ENCODE measurements at regions not wholly inside any gene's neighbourhood (a gene's known extent, or its start where the extent isn't known, plus 50 kb on each side); places are given as distances from the start of the nearest gene placed in this dataset.
A peak's percentile ranks its signal among the peaks of the same experiment; 100 is the strongest.

DNA sequence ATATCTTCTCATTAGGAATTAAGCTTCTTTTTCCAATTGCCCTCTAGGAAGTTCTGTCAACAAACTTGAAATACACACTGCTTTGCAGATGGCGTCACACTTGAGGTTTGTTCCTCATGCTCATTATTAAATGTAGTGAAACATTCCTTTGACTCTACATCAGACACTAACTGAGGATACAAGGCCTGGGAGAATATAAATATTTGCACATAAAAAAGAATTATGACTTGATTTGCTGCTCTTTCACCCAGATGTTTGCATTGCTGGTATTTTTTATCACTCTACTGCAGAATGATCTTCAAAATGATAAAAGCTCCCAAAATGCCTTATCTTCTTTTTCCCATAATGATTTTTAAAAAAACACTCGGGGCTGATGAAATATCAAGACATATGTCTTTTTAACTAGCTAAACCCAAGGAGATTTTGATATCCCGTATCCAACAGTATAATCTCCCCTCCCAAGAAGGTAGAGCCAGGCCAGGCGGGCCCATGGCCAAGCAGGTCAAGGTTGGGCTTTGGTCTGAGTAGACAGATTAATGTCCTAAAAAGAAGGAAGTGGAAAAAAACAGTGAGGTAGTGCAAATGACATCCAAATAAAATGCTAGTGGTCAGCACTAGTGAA, 264.6 kb downstream of the HHIPL2 start:
- no peak for DNase-seq

DNA sequence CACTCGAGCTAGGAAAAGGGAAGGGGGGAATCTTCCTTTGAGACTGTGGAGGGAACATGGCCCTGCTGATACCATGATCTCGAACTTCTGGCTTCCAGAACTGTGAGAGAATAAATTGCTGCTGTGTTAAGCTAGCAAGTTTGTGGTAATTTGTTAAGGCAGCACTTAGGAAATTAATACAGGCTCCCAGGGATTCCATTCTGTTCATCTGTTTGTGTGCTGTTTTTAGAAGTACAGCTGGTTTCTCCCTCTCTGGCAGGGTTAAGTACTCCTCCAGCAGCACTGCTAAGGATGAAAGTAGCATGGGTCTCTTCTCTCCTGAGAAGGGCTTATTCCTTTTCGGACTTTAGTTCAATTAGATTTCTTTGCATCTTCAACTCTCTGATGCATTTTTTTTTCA, 268.3 kb downstream of the HHIPL2 start:
- DNase-seq, result no peak

DNA sequence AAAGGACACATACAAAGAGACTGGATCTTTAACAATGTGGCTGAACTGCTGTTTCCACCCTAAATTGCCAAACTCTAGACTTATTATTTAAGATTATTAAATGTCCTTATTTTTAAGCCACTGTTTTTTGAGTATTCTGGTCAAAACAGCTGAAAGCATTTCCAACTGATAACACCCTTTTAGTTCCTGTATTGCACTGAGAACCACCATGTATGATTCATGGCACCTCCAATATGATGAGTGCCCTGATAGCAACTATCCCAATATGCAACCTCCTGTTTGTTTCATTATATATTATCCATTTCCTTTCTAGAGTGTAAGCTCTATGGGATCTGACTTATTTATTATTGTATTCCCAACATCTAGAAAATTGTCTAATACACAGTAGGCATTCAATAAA, 269.4 kb downstream of the HHIPL2 start:
- no peak for DNase-seq

GRCh38 chr1:222275729-222276465, 272.0 kb downstream of the HHIPL2 start:
- peak; percentile 48 for DNase-seq

DNA sequence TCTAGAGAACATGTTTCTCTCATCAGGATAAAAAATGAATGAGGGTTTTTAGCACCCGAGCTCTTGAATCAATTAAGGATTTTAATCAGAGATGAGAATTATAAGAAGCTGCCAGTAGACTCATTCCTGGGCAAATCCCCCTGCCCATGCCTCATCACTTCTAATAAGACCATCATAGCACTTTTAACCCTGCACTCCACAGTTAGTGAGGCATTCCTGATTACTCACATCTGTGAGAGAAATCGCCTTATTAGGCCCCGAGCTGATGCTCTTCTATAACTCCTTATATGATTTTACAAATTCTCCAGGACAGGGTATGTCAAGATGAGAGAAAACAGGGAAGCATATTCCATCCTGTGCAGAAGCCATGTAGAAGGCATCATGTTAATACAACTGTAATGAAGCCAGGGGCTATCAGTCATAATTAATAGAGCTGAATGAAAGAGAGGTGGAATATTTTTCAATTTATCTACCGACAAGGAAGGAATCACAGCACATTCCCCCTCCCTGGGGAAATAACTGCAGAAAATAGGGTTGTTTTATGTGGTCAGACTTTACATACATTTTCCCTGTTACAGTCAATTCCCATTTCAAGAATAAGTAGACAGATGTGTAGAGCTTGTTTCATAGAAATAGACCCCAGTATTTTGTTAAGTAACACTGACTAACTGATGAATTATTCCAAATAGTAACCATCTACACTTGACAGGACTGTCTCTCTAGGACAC, 272.7 kb downstream of the HHIPL2 start:
- no peak for DNase-seq

GRCh38 chr1:222266223-222267196, 281.4 kb downstream of the HHIPL2 start:
- DNase-seq, result no peak

- no peak for DNase-seq
Observed at GRCh38 chr1:222263791-222264190, 284.1 kb downstream of the HHIPL2 start.

DNA sequence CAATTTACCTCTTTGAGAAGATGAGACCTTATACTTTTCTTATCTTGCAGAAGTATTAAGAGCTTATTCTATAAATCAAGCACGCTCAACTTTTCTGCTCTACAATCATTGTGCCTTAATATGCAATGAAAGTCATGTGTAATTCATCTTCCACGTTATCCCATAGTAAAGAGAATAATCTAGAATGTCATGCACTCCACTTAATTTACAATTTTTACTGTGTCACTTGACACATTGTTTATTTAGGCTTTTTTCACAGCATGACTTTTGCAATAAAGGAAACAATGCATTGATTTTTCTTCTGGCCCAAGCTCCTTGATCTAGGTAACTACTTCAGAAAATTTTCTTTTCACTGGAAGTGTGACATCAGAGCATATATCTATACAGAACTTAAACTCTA, 290.9 kb downstream of the HHIPL2 start:
- no peak for DNase-seq

DNA sequence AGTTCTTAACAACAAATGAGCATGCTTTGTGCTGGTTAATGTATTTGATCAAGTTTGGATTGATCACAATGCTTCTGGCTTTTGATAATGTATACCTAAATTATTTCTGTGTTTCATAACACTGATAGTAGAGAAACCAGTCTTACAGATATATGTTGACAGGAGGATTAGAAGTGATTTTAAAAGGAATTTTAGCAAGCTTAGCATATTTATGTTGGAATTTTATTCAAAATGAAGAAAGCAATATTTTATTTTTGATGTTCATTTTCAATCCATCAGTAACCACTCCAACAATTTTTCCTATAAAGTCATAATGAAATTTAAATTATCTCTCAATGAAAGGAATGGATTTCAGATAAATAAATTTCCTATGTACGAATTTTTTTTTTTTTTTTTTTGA, 291.8 kb downstream of the HHIPL2 start:
- DNase-seq, result no peak

DNA sequence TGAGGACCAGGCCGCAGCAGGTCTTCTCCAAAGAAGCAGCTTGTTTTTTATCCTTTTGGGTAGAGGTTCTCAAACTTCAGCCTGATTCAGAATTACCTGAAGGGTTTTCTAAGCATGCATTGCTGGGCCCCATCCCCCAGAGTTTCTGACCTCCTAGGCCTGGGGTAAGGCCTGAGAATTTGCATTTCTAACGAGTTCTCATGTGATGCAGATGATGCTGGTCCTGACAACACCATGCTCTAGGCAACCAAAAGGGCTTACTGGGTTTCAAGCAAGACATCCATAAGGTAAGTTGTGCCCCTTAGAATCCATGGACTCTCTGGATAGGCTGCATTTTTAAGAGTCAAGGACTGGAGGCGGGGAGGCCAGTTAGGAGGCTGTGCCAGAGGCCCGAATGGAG, 295.1 kb downstream of the HHIPL2 start:
- DNase-seq, result no peak

DNA sequence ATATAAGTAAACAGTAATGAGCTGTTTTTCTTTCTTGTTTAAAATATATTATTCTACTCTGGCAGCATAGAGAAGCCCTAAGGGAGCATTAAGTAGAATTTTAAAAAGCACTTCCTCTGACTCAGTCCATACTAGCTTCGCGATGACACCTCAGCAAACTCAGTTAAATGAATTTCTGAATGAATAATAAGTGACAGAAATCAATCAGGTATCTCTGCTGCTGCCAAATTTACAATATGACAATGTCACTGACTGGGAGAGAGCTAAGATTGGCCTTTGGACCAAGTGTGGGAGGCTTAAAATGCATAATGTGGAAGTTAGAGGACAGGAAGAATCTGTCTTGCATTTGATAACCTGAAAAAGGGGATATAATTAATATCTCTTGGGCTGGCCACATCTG, 296.1 kb downstream of the HHIPL2 start:
- DNase-seq, result no peak

GRCh38 chr1:222250376-222250775, 297.5 kb downstream of the HHIPL2 start:
- no peak for DNase-seq

DNA sequence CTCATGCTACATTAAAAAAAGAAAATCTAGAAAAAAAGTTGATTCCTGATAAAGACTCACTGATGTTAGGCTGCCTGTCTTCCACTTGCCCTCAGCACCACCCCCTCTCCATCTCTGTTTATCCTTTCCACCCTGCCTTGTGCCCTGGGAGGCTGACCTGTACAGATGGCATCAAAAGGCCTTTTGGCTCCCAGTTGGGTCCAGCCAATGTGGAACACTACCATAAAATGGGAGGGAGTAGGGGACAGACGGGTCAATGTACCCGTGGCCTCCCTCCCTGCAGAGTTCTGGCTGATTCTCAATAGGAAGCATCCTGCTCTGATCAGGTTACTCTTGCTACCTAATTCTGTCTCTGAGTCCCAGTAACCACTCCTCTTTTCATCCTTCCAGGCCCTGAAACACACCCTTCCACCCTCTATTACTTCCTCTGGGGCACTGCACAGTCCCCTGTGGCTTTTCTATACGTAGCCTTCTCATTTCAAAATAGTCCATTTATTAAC, 300.0 kb downstream of the HHIPL2 start:
- no peak for DNase-seq

DNA sequence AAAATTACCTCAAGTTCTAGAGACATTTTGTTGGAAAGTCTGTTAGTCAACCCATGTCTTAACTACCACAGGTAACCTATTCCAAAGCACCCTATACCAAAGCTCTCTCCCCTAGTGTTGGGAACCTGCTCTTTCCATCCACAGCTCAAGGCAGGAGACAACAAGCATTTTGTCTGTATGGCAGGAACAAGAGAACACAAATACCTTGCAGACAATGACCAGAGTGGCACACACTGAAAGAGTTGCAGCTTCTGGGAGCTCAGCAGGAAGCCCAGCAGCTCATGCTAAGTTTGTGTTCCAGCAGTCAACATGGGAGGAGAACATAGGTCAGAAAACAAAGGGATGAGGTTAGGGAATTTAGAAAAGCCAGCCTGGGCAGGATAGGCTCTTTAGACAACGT, 300.8 kb downstream of the HHIPL2 start:
- no peak for DNase-seq

DNA sequence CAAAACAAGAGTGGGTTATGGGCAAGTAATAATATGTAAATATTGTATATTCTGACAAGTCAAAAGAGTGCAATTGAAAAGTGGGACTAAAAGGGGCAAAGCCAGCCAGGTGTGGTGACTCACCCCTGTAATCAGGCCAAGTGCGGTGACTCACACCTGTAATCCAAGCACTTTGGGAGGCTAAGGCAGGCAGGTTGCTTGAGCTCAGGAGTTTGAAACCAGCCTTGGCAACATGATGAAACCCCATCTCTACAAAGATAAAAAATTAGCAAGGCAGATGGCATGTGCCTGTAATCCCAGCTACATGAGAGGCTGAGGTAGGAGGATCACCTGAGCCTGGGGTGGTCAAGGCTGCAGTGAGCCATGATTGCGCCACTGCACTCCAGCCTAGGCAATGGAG, 304.0 kb downstream of the HHIPL2 start:
- DNase-seq, result no peak

DNA sequence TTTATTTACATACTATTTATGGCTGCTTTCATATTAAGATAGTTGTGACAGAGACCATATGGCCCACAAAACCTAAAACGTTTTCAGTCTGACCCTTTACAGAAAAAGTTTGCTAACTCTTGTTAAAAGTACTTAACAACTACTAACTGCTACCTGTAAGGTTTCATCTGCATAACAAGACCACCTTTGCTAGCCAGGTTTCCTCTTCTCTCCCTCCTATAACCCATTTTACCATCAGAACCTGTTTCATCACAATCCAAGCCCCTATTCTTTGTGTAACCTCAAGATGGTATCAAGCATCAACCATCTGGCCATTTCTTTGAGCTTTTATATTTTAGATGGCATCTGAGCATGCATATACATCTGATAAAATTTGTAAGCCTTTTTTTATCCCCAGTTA, 305.4 kb downstream of the HHIPL2 start:
- DNase-seq, result no peak

DNA sequence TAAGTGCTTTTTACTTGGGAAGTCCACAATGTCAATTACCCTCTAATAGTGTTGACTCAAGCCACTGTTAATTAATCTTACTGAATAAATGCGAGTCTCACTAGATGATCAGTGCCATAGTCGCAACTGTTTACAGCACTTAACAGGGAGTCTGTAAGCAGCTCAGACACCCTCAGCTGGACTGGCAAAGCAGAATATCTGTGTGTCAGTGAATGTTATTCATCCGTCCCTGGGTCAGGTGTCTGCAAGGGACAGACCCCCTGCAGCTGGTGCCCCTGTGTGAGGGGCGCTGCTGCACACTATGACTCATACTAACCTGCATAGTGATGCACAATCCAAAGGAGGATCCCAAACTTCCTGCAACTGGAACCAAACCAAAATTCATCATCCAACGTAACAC, 306.5 kb downstream of the HHIPL2 start:
- peak; percentile 74 for DNase-seq

DNA sequence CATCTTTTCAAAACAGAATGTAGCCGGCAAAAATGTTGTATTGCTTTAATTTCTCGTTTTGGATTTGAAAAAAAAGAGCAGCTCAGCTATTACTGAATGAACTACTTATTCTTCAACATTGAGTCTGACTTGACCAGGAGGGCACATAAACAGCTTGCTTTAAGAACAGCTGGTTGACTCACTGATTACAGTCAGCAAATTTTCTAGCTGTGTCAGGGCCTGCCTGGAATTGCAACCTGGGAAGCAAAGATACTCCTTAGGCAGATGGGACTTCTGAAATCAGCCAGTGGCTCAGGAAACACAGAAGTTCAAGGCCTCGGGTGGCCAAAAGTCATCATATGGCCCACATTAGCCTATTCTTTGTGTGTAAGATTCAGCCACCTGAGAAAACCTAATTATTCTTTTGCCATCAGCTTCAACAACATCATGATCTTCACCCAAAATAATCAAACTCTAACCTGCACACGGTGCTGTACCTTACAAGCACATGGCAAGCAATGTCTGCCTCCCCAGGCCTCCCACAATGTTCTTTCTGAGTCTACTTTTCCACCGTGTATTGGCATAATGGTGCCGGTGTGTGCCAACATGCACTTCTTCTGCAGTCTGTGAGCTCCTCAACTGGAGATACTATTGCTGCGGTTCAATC, 307.2 kb downstream of the HHIPL2 start:
- no peak for DNase-seq

DNA sequence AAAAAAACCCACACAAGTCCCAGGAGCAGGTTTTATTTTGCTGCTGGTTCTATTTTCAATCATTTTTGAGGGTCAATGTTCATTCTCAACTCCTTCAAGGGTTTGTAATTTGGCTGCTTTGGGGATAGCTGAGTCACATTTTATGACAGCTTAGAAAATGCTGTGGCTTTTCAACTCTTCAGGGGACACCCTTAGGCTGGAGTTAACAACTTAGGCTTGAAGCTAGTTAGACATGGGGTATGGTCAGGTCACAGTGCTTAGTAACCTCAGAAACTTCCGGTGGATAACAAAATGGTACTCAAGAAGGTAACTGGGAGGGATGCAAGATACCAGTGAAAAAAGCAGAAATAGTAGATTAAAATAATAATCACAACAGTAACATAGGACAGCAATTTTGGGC, 308.8 kb downstream of the HHIPL2 start:
- DNase-seq, result no peak

DNA sequence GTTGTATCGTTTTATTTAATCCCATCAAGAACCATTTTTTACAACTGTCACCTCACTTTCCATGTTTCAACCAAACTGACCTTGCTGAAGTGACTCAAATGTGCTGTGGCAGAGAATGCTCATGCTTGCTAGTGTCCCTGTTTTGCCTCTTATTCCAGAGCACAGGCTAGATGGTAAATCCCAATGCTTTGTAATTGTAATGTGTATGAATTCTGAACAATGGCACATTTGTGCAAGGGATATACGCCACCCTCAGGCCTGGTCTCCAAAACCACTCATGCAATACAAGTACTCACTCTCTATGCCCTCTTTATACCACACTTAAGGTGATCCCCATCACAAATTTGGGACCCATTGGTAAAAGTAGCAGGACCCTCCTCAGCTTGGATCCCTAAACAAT, 313.6 kb downstream of the HHIPL2 start:
- no peak for DNase-seq

- DNase-seq, result no peak
Observed at GRCh38 chr1:222233444-222234158, 314.3 kb downstream of the HHIPL2 start.

DNA sequence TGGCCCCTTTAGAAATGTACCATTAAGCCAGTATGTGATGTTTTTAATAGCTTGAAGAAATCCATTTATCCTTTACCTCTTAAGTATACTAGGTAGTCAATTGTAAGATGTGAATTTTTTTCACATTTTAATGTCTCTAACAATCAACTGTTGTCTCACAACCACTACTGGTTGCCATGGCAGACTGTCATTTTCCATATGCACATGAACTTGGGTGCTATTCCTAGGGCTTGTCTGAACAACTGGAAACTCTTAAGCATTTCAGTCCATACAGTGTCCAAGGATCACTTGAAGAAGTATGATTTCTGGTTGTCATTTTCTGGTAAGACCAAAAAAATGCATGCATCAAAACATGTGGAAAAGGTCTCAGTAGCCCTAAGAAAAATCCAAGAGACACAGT, 315.1 kb downstream of the HHIPL2 start:
- no peak for DNase-seq

Data from DMS79 (cell line).